Fibroblast of lung (primary cell): ENCODE measurements at regions not wholly inside any gene's neighbourhood (a gene's known extent, or its start where the extent isn't known, plus 50 kb on each side); places are given as distances from the start of the nearest gene placed in this dataset.

Experiments
- CTCF ChIP-seq, 2 donors: IDR thresholded peaks in 1 of 2; conservative IDR thresholded peaks in 1 of 2; 1 replicate in 1 of 2; 2 replicates in 1 of 2; pipeline ENCODE4 v1.5.1; 2011 to 2012; ENCODE audit warnings: low read length in 2 of 2, control low read depth in 1 of 2, inconsistent platforms in 1 of 2, low read depth in 1 of 2, mild to moderate bottlenecking in 1 of 2
- EZH2 ChIP-seq: IDR thresholded peaks from 2 replicates; pipeline ENCODE4 v1.5.1; 2012; ENCODE audit warnings: low read length, control low read depth, mild to moderate bottlenecking; ENCODE audit errors: missing control alignments

- TF ChIP-seq CTCF (conservative IDR thresholded peaks at IDR 0.05 in 1 of 2, IDR thresholded peaks at IDR 0.05 in 1 of 2; ENCODE audit: low read depth in 1 of 2, low read length in 2 of 2) (no peak), EZH2 (no peak)
These were observed 418.7 kb downstream of the GATA3 start for GRCh38 chr10:8473205-8473604.
